ENCODE measurements at regions not wholly inside any gene's neighbourhood (a gene's known extent, or its start where the extent isn't known, plus 50 kb on each side); places are given as distances from the start of the nearest gene placed in this dataset.

GRCh38 chr5:143497749-143498148 is 94.3 kb upstream of the NR3C1 start:
- H3K27ac ChIP-seq (ENCODE audit: low read length) = no peak overlapping the region

GRCh38 chr5:143496943-143497342 is 93.5 kb upstream of the NR3C1 start:
- Histone ChIP-seq H3K36me3 (replicated peaks; ENCODE audit: low read depth, low read length) (no peaks in the 10 kb centered on the region), H3K27me3 (ENCODE audit: low read depth, low read length) (no peaks in the 10 kb centered on the region), H4K20me1 (ENCODE audit: insufficient read depth, low read length) (no peaks in the 10 kb centered on the region), H3K4me3 (ENCODE audit: low read length) (no peak overlapping the region), H3K4me1 (ENCODE audit: low read length) (no peaks in the 10 kb centered on the region), H3K79me2 (ENCODE audit: low read length) (no peaks in the 10 kb centered on the region), H3K9me3 (ENCODE audit: insufficient read depth, low read length) (no peaks in the 10 kb centered on the region), H3K4me2 (ENCODE audit: low read length) (no peak overlapping the region), H3K27ac (ENCODE audit: low read length) (no peak overlapping the region), H3K9ac (ENCODE audit: low read length) (no peak overlapping the region), H2AFZ (ENCODE audit: low read depth, low read length) (no peak overlapping the region)
- no peak for TF ChIP-seq CTCF (IDR thresholded peaks at IDR 0.05; ENCODE audit: low read depth, low read length)
- no peak for TF ChIP-seq EZH2phosphoT487 (IDR thresholded peaks at IDR 0.05; ENCODE audit: low read depth)

More at GRCh38 chr5:143497749-143498148, 94.3 kb upstream of the NR3C1 start:
- no peak overlapping the region for H3K9ac ChIP-seq (ENCODE audit: low read length)
- H3K79me2 ChIP-seq (ENCODE audit: low read length) = no peaks in the 10 kb centered on the region
- H3K4me1 ChIP-seq (ENCODE audit: low read length) = no peaks in the 10 kb centered on the region
- no peak overlapping the region for H3K4me3 ChIP-seq (ENCODE audit: low read length)
- H3K27me3 ChIP-seq (ENCODE audit: low read depth, low read length) = no peaks in the 10 kb centered on the region
- TF ChIP-seq CTCF (IDR thresholded peaks at IDR 0.05; ENCODE audit: low read depth, low read length) (no peak), EZH2phosphoT487 (IDR thresholded peaks at IDR 0.05; ENCODE audit: low read depth) (no peak)
- no peak overlapping the region for H3K4me2 ChIP-seq (ENCODE audit: low read length)
- no peaks in the 10 kb centered on the region for H3K36me3 ChIP-seq (replicated peaks; ENCODE audit: low read depth, low read length)
- H3K9me3 ChIP-seq (ENCODE audit: insufficient read depth, low read length) = no peaks in the 10 kb centered on the region
- H2AFZ ChIP-seq (ENCODE audit: low read depth, low read length) = no peak overlapping the region
- H4K20me1 ChIP-seq (ENCODE audit: insufficient read depth, low read length) = no peaks in the 10 kb centered on the region

- no peaks in the 10 kb centered on the region for H3K27me3 ChIP-seq (ENCODE audit: low read depth, low read length)
- H3K9ac ChIP-seq (ENCODE audit: low read length) = no peak overlapping the region
- H3K36me3 ChIP-seq (replicated peaks; ENCODE audit: low read depth, low read length) = no peaks in the 10 kb centered on the region
- H3K4me1 ChIP-seq (ENCODE audit: low read length) = no peaks in the 10 kb centered on the region
- no peaks in the 10 kb centered on the region for H4K20me1 ChIP-seq (ENCODE audit: insufficient read depth, low read length)
- H3K9me3 ChIP-seq (ENCODE audit: insufficient read depth, low read length) = no peaks in the 10 kb centered on the region
- H3K27ac ChIP-seq (ENCODE audit: low read length) = no peak overlapping the region
- H2AFZ ChIP-seq (ENCODE audit: low read depth, low read length) = no peak overlapping the region
- H3K4me2 ChIP-seq (ENCODE audit: low read length) = no peak overlapping the region
- H3K79me2 ChIP-seq (ENCODE audit: low read length) = no peaks in the 10 kb centered on the region
- no peak for TF ChIP-seq CTCF (IDR thresholded peaks at IDR 0.05; ENCODE audit: low read depth, low read length)
- TF ChIP-seq EZH2phosphoT487 (IDR thresholded peaks at IDR 0.05; ENCODE audit: low read depth) = no peak
- H3K4me3 ChIP-seq (ENCODE audit: low read length) = no peak overlapping the region
Measured at GRCh38 chr5:143495821-143496275, 92.4 kb upstream of the NR3C1 start.

- Histone ChIP-seq H3K9me3 (ENCODE audit: insufficient read depth, low read length) (no peaks in the 10 kb centered on the region), H3K27me3 (ENCODE audit: low read depth, low read length) (no peaks in the 10 kb centered on the region), H3K79me2 (ENCODE audit: low read length) (no peaks in the 10 kb centered on the region), H3K4me2 (ENCODE audit: low read length) (no peak overlapping the region), H3K36me3 (replicated peaks; ENCODE audit: low read depth, low read length) (no peaks in the 10 kb centered on the region), H3K4me3 (ENCODE audit: low read length) (no peak overlapping the region), H2AFZ (ENCODE audit: low read depth, low read length) (no peak overlapping the region), H3K27ac (ENCODE audit: low read length) (no peak overlapping the region), H3K4me1 (ENCODE audit: low read length) (no peaks in the 10 kb centered on the region), H4K20me1 (ENCODE audit: insufficient read depth, low read length) (no peaks in the 10 kb centered on the region), H3K9ac (ENCODE audit: low read length) (no peak overlapping the region)
- no peak for TF ChIP-seq CTCF (IDR thresholded peaks at IDR 0.05; ENCODE audit: low read depth, low read length)
- no peak for TF ChIP-seq EZH2phosphoT487 (IDR thresholded peaks at IDR 0.05; ENCODE audit: low read depth)
Measured at GRCh38 chr5:143495110-143495509, 91.6 kb upstream of the NR3C1 start.
